Endothelial cell (in vitro differentiated cells): ENCODE measurements at regions not wholly inside any gene's neighbourhood (a gene's known extent, or its start where the extent isn't known, plus 50 kb on each side); places are given as distances from the start of the nearest gene placed in this dataset.

ENCODE experiments used
- DNase-seq: peaks from one replicate; pipeline ENCODE4 v3.0.0; 2021; ENCODE audit warnings: low spot score
- H3K27ac Mint-ChIP-seq: one replicate; pipeline ENCODE4 v1.8.0; 2021; ENCODE audit warnings: mixed read lengths, inconsistent platforms; ENCODE audit not compliant: unreplicated experiment
- H3K27me3 Mint-ChIP-seq: one replicate; pipeline ENCODE4 v1.8.0; 2021; ENCODE audit warnings: mild to moderate bottlenecking, moderate library complexity, mixed read lengths, inconsistent platforms; ENCODE audit not compliant: unreplicated experiment
- H3K36me3 Mint-ChIP-seq: one replicate; pipeline ENCODE4 v1.8.0; 2021; ENCODE audit warnings: mild to moderate bottlenecking, low read depth, mixed read lengths, inconsistent platforms; ENCODE audit not compliant: unreplicated experiment
- H3K4me1 Mint-ChIP-seq: one replicate; pipeline ENCODE4 v1.8.0; 2021; ENCODE audit warnings: mild to moderate bottlenecking, mixed read lengths, inconsistent platforms; ENCODE audit not compliant: unreplicated experiment
- H3K4me3 Mint-ChIP-seq: one replicate; pipeline ENCODE4 v1.8.0; 2021; ENCODE audit warnings: mild to moderate bottlenecking, mixed read lengths, inconsistent platforms; ENCODE audit not compliant: unreplicated experiment
- H3K9me3 Mint-ChIP-seq: one replicate; pipeline ENCODE4 v1.8.0; 2021; ENCODE audit warnings: mixed read lengths, inconsistent platforms; ENCODE audit not compliant: unreplicated experiment
- CTCF ChIP-seq: fragments of 200-600 bp; sonication (generic); IDR thresholded peaks from one replicate; pipeline ENCODE4 v1.5.0; 2021; ENCODE audit warnings: antibody characterized with exemption; ENCODE audit not compliant: unreplicated experiment

- no peaks in the 10 kb centered on the region for H3K4me1 Mint-ChIP-seq
- no peak for TF ChIP-seq CTCF
- H3K4me3 Mint-ChIP-seq: no peak overlapping the region
- no peak for DNase-seq
- no peaks in the 10 kb centered on the region for H3K27me3 Mint-ChIP-seq
- H3K27ac Mint-ChIP-seq: no peak overlapping the region
- H3K9me3 Mint-ChIP-seq: no peaks in the 10 kb centered on the region
- H3K36me3 Mint-ChIP-seq: no peaks in the 10 kb centered on the region
Measured at GRCh38 chr9:91126761-91127445, 234.8 kb downstream of the AUH start.

GRCh38 chr9:91127653-91128052, 234.1 kb downstream of the AUH start:
- H3K4me3 Mint-ChIP-seq: no peak overlapping the region
- H3K27me3 Mint-ChIP-seq: no peaks in the 10 kb centered on the region
- no peak for TF ChIP-seq CTCF
- H3K27ac Mint-ChIP-seq: no peak overlapping the region
- H3K36me3 Mint-ChIP-seq: no peaks in the 10 kb centered on the region
- H3K9me3 Mint-ChIP-seq: no peaks in the 10 kb centered on the region
- DNase-seq: no peak
- no peaks in the 10 kb centered on the region for H3K4me1 Mint-ChIP-seq

- no peaks in the 10 kb centered on the region for H3K27me3 Mint-ChIP-seq
- H3K9me3 Mint-ChIP-seq: no peaks in the 10 kb centered on the region
- DNase-seq: no peak
- H3K36me3 Mint-ChIP-seq: no peaks in the 10 kb centered on the region
- H3K4me3 Mint-ChIP-seq: no peak overlapping the region
- H3K27ac Mint-ChIP-seq: no peak overlapping the region
- H3K4me1 Mint-ChIP-seq: no peaks in the 10 kb centered on the region
- no peak for TF ChIP-seq CTCF
Measured at GRCh38 chr9:91130796-91131318, 230.9 kb downstream of the AUH start.

GRCh38 chr9:91131433-91131839, 230.3 kb downstream of the AUH start:
- no peak for TF ChIP-seq CTCF
- DNase-seq: no peak
- Mint-ChIP-seq H3K36me3 (no peaks in the 10 kb centered on the region), H3K27ac (no peak overlapping the region), H3K9me3 (no peaks in the 10 kb centered on the region), H3K4me1 (no peaks in the 10 kb centered on the region), H3K27me3 (no peaks in the 10 kb centered on the region), H3K4me3 (no peak overlapping the region)

GRCh38 chr9:91132576-91133073, 229.1 kb downstream of the AUH start:
- Mint-ChIP-seq H3K36me3 (no peaks in the 10 kb centered on the region), H3K9me3 (no peaks in the 10 kb centered on the region), H3K4me1 (no peaks in the 10 kb centered on the region)

More at GRCh38 chr9:91132576-91133073, 229.1 kb downstream of the AUH start:
- no peak for DNase-seq
- no peak overlapping the region for H3K4me3 Mint-ChIP-seq
- no peak for TF ChIP-seq CTCF
- no peaks in the 10 kb centered on the region for H3K27me3 Mint-ChIP-seq
- H3K27ac Mint-ChIP-seq: no peak overlapping the region
